ENCODE measurements at regions not wholly inside any gene's neighbourhood (a gene's known extent, or its start where the extent isn't known, plus 50 kb on each side); places are given as distances from the start of the nearest gene placed in this dataset.

GRCh38 chr7:10245406-10245805, 728.3 kb upstream of the PHF14 start:
- DNase-seq (ENCODE audit: low read depth): no peak
- no peak overlapping the region for H3K4me3 ChIP-seq (ENCODE audit: control insufficient read depth, low read depth, low read length)
- TF ChIP-seq, protein P1, sequence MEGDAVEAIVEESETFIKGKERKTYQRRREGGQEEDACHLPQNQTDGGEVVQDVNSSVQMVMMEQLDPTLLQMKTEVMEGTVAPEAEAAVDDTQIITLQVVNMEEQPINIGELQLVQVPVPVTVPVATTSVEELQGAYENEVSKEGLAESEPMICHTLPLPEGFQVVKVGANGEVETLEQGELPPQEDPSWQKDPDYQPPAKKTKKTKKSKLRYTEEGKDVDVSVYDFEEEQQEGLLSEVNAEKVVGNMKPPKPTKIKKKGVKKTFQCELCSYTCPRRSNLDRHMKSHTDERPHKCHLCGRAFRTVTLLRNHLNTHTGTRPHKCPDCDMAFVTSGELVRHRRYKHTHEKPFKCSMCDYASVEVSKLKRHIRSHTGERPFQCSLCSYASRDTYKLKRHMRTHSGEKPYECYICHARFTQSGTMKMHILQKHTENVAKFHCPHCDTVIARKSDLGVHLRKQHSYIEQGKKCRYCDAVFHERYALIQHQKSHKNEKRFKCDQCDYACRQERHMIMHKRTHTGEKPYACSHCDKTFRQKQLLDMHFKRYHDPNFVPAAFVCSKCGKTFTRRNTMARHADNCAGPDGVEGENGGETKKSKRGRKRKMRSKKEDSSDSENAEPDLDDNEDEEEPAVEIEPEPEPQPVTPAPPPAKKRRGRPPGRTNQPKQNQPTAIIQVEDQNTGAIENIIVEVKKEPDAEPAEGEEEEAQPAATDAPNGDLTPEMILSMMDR (conservative IDR thresholded peaks at IDR 0.05; ENCODE audit: control insufficient read depth, insufficient read depth, low read depth, low read length): no peak

GRCh38 chr7:10257438-10257837, 716.2 kb upstream of the PHF14 start:
- DNase-seq (ENCODE audit: low read depth): no peak
- H3K4me3 ChIP-seq (ENCODE audit: control insufficient read depth, low read depth, low read length): no peak overlapping the region
- TF ChIP-seq, protein P1 (conservative IDR thresholded peaks at IDR 0.05; ENCODE audit: control insufficient read depth, insufficient read depth, low read depth, low read length): no peak

GRCh38 chr7:10266976-10267375, 706.7 kb upstream of the PHF14 start:
- DNase-seq (ENCODE audit: low read depth): no peak
- TF ChIP-seq, protein P1 (conservative IDR thresholded peaks at IDR 0.05; ENCODE audit: control insufficient read depth, insufficient read depth, low read depth, low read length): no peak
- H3K4me3 ChIP-seq (ENCODE audit: control insufficient read depth, low read depth, low read length): no peak overlapping the region

GRCh38 chr7:10268034-10268433, 705.6 kb upstream of the PHF14 start:
- no peak for DNase-seq (ENCODE audit: low read depth)
- no peak overlapping the region for H3K4me3 ChIP-seq (ENCODE audit: control insufficient read depth, low read depth, low read length)
- TF ChIP-seq, protein P1 (conservative IDR thresholded peaks at IDR 0.05; ENCODE audit: control insufficient read depth, insufficient read depth, low read depth, low read length): no peak

GRCh38 chr7:10282909-10283308, 690.8 kb upstream of the PHF14 start:
- DNase-seq (ENCODE audit: low read depth): no peak
- TF ChIP-seq, protein P1 (conservative IDR thresholded peaks at IDR 0.05; ENCODE audit: control insufficient read depth, insufficient read depth, low read depth, low read length): no peak
- H3K4me3 ChIP-seq (ENCODE audit: control insufficient read depth, low read depth, low read length): no peak overlapping the region

DNA sequence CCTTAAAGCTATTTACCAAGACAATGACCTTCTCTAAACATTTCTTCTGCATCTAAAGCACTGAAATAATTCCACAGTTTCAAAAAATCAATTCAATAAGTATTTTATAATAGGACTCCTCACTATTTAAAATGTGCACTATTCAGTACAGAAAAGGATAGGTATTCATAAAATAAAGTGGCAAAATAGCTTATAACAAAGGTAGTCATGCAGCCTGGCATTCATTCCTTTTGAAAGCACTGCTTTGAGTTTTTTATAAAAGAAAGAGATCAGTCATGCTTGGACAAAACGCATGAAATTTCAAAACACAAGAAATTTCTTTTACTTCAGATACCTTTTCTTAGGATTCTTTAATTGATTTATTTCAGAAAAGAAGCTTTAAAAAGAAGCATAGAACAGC, 689.7 kb upstream of the PHF14 start:
- no peak for DNase-seq (ENCODE audit: low read depth)
- no peak overlapping the region for H3K4me3 ChIP-seq (ENCODE audit: control insufficient read depth, low read depth, low read length)
- TF ChIP-seq, protein P1 (conservative IDR thresholded peaks at IDR 0.05; ENCODE audit: control insufficient read depth, insufficient read depth, low read depth, low read length): no peak

- TF ChIP-seq, protein P1 (conservative IDR thresholded peaks at IDR 0.05; ENCODE audit: control insufficient read depth, insufficient read depth, low read depth, low read length): no peak
- no peak overlapping the region for H3K4me3 ChIP-seq (ENCODE audit: control insufficient read depth, low read depth, low read length)
- DNase-seq (ENCODE audit: low read depth): no peak
Measured at GRCh38 chr7:10299384-10299783, 674.3 kb upstream of the PHF14 start.

Data from fibroblast of mammary gland (primary cell).